ENCODE measurements at regions not wholly inside any gene's neighbourhood (a gene's known extent, or its start where the extent isn't known, plus 50 kb on each side); places are given as distances from the start of the nearest gene placed in this dataset.

GRCh38 chr22:34971456-34971855 is 94.5 kb upstream of the ISX start:
- H3K4me3 ChIP-seq: no peak overlapping the region
- no peaks in the 10 kb centered on the region for H3K36me3 ChIP-seq
- H3K9me3 ChIP-seq: peaks cover 0 to 4% (median 0%) of the 10 kb centered on the region in 12 donors
- DNase-seq (no peak), ATAC-seq (no peak)
- WGBS, 4 donors: 70 to 79% (median 74%) methylated on average over 2 of the region's 2 CpGs
- peaks cover 0 to 12% (median 0%) of the 10 kb centered on the region in 9 donors for H3K27me3 ChIP-seq
- TF ChIP-seq, protein P1, sequence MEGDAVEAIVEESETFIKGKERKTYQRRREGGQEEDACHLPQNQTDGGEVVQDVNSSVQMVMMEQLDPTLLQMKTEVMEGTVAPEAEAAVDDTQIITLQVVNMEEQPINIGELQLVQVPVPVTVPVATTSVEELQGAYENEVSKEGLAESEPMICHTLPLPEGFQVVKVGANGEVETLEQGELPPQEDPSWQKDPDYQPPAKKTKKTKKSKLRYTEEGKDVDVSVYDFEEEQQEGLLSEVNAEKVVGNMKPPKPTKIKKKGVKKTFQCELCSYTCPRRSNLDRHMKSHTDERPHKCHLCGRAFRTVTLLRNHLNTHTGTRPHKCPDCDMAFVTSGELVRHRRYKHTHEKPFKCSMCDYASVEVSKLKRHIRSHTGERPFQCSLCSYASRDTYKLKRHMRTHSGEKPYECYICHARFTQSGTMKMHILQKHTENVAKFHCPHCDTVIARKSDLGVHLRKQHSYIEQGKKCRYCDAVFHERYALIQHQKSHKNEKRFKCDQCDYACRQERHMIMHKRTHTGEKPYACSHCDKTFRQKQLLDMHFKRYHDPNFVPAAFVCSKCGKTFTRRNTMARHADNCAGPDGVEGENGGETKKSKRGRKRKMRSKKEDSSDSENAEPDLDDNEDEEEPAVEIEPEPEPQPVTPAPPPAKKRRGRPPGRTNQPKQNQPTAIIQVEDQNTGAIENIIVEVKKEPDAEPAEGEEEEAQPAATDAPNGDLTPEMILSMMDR (IDR thresholded peaks at IDR 0.05): no peak
- TF ChIP-seq POLR2A (IDR thresholded peaks at IDR 0.05): no peak
- no peaks in the 10 kb centered on the region for H3K4me1 ChIP-seq
- intact Hi-C loops (cut with DNase I): no loop called here
- no peak overlapping the region for H3K27ac ChIP-seq

DNA sequence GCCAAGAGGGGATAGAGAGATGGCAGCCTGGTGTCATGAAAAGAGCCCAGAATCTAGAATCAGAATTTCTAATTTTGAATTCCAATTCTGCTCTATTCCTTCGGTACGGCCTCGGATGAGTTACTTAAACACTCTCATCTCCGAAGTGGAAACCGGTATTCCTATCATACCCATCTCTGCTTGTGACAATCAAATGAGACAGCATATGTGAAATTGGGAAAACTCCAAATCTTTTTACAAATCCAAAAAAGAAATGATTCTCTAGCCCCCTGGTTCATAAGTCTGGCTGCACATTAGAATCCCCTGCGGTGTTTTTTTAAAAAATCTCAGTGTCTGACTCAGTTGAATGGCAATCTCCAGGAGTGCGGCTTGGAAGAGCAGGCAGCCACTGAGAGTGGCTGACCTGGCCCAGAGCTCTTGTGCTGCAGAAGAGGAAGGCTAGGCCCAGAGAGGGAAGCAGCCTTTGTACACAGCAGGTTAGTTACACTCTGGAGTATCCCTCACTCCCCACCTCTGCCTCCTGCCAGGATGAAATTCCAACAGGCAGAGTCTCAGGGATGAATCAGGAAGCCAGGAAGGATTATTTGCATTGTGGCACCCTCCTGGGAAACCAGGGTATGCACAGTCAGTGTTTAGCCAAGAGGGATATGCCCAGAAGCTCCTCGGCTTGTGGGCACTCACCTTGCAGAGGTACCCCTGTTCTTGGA is 93.6 kb upstream of the ISX start:
- no peak overlapping the region for H3K27ac ChIP-seq
- TF ChIP-seq, protein P1 (IDR thresholded peaks at IDR 0.05): no peak
- TF ChIP-seq POLR2A (IDR thresholded peaks at IDR 0.05): no peak
- H3K9me3 ChIP-seq: peaks cover 0 to 4% (median 0%) of the 10 kb centered on the region in 12 donors
- intact Hi-C loops (cut with DNase I): no loop called here
- H3K36me3 ChIP-seq: no peaks in the 10 kb centered on the region
- no peak for ATAC-seq
- WGBS, 4 donors: 73 to 85% (median 78%) methylated on average over 8 of the region's 8 CpGs
- no peaks in the 10 kb centered on the region for H3K4me1 ChIP-seq
- no peak for DNase-seq
- H3K4me3 ChIP-seq: no peak overlapping the region
- peaks cover 0 to 14% (median 0%) of the 10 kb centered on the region in 9 donors for H3K27me3 ChIP-seq

DNA sequence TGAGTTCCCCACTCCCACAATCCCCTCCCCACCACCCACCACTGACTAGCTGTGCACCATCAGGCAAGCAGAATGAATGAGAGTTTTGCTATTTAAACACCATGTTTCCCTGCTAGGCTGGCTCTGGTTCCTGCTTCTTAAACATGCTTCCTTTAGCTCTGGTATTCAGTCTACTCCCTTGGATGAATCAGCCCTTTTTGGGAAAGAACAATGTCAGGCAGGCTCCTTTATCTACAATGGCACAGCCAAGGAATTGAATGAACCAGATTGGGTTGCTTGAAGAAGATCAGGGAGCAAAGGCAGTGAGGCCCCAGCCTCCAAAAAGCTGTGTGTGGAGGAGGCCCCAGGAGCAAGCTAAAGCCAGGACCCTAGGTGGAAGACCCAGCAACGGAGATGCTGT is 92.9 kb upstream of the ISX start:
- ATAC-seq (no peak), DNase-seq (no peak)

GRCh38 chr22:34973926-34974325 is 92.0 kb upstream of the ISX start:
- Histone ChIP-seq H3K36me3 (no peaks in the 10 kb centered on the region), H3K4me3 (no peak overlapping the region), H3K9me3 (peaks cover 0 to 4% (median 0%) of the 10 kb centered on the region in 12 donors), H3K27me3 (peaks cover 0 to 15% (median 0%) of the 10 kb centered on the region in 9 donors), H3K4me1 (no peaks in the 10 kb centered on the region), H3K27ac (no peak overlapping the region)
- WGBS, 4 donors: 34 to 52% (median 39%) methylated on average over 2 of the region's 2 CpGs
- intact Hi-C loops (cut with DNase I): no loop called here
- ATAC-seq (no peak), DNase-seq (no peak)
- TF ChIP-seq, protein P1 (IDR thresholded peaks at IDR 0.05): no peak
- no peak for TF ChIP-seq POLR2A (IDR thresholded peaks at IDR 0.05)

More for the DNA sequence above, 92.9 kb upstream of the ISX start:
- Histone ChIP-seq H3K27ac (no peak overlapping the region), H3K36me3 (no peaks in the 10 kb centered on the region), H3K4me3 (no peak overlapping the region), H3K9me3 (peaks cover 0 to 4% (median 0%) of the 10 kb centered on the region in 12 donors), H3K4me1 (no peaks in the 10 kb centered on the region), H3K27me3 (peaks cover 0 to 15% (median 0%) of the 10 kb centered on the region in 9 donors)
- TF ChIP-seq, protein P1 (IDR thresholded peaks at IDR 0.05): no peak
- no peak for TF ChIP-seq POLR2A (IDR thresholded peaks at IDR 0.05)
- intact Hi-C loops (cut with DNase I): no loop called here
- WGBS, 4 donors: 69 to 87% (median 74%) methylated on average over 1 of the region's 1 CpG

All from heart left ventricle (tissue), 16 donors.